GM21367 (cell line): ENCODE measurements at regions not wholly inside any gene's neighbourhood (a gene's known extent, or its start where the extent isn't known, plus 50 kb on each side); places are given as distances from the start of the nearest gene placed in this dataset.
"Not testable (repeated sequence)": the region's sequence is repeated elsewhere in the genome, so short reads cannot be mapped to it uniquely, and the experiment has no call there.

ENCODE experiments used
- ATAC-seq: cut with Tn5 transposase; IDR thresholded peaks from one replicate; pipeline ENCODE4 v1.9.1; 2021; ENCODE audit not compliant: unreplicated experiment

DNA sequence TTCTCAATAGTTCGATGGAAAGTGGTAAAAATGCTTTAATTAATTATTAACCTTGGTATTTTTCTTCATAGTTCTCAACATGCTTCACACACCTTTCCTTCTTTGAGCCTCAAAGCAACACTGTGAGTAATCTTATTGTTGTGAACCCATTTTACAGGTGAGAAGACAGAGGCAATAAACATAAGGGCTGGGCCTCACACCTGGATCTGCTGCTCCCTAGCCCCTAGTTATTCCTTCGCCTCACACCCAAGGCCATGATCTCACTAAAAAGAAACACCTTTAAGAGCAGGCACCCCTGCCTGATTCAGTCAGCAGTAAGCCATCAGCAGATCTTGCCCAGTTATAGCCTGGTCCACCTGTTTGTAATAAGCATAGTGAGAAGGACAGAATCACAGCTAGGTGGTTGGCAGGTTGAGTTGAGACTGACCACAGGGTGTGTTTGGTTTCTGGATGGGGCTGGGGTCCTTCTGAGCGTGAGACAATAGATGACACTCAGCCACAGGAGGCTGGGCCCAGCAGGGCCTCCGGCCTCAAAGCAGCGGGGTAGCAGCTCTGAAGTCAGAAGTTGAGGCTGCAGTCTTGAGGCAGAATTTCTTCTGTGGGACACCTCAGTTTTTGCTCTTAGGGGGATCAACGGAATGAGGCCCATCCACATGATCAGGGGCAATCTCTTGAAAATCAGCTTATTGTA is 203.9 kb downstream of the RHOU start:
- ATAC-seq: no peak

DNA sequence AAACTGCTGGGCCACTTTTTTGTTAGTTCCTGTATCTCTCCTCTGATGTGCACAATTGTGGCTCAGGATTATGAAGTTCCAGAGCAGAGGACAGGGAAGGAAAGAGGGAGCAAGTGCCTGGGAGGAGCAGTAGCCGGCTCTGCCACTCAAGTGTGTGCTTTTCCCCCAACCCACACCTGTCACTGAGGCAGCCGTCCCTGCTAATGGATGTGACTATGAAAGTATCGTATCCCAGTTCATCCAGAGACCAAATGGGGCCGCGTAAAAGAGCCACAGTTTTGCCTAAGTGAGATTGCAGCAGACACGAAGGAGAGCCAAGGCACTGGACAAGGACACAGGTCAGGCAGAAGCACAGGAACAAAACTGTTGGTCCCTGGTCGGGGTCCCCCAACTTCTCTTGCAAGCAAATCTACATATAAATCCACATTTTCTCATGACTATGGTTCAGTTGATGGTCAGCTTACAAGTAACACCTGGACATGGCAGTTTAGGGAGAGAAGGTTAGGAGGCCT is 204.7 kb downstream of the RHOU start:
- no peak for ATAC-seq

DNA sequence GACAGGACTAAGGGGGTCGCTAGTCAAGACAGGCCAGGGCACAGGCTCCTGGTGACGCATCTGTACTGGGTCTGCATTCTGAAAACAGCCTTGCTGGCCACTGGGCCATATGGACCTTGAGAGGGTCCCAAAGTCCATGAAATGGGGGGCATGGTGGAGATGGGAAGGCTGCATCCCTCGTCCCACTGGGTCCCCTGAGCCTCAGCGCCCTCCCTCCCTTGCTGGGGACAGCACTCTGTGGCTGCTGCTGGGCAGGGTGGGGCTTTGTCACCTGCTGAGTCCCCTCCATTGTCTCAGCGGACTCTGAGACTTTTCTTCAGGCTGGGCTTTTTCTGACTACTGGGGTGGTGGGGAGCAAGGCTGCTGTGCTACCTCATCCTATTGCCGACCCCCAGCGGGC is 205.2 kb downstream of the RHOU start:
- no peak for ATAC-seq

DNA sequence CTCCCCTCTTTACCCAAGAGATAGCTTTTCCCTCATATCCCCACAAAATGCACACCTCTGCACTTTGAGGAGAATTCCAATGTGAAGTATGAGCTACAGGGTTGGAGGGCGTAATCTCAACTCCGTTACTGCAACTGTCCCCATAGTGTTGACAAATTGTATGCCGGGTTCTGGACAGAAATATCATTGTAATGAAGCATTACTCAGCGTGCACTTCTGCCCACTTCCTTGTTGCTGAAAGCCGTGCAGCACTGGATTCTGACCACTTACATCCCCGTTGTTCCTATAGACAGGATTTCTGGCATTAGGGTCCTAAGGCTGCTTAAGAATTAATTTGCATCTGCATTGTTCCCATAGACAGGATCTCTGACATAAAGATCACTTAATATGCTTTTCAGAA is 205.6 kb downstream of the RHOU start:
- ATAC-seq: no peak

DNA sequence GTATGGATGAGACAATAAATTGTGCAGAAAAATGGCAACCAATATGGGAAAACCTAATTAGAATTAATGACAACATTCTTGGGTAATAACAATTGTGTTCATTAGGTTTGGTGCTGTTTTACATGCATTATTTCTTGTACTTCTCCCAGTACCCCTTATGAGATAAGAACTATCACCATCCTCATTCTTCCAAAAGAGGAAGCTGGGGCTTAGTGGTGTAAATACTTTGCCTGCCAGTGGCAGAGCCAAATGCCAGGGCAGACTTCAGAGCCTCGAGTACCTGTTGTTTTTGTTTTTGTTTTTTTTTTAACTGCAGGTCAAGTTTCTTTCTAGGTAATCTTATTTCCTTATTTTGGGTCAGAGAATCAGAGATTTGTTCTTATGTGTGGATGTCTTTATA is 206.4 kb downstream of the RHOU start:
- no peak for ATAC-seq

DNA sequence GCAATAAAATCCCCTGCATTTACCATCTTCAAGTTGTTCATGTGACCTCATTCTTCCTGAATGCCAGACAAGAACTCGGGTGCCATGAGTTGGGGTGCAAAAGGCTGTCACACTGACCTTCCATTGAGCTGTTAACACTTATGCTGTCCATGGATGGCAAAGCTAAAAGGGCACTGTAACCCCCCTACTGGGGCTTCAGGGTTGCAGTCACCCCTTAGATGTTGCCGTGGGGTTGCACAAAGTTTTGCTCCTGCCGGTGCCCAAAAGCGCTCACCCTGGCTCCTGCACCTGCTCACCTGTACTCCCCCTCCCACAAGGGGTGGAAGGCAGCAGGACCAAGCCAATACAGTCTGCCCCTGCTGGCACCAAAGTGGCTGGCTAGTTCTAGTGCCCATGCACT is 208.2 kb downstream of the RHOU start:
- no peak for ATAC-seq

DNA sequence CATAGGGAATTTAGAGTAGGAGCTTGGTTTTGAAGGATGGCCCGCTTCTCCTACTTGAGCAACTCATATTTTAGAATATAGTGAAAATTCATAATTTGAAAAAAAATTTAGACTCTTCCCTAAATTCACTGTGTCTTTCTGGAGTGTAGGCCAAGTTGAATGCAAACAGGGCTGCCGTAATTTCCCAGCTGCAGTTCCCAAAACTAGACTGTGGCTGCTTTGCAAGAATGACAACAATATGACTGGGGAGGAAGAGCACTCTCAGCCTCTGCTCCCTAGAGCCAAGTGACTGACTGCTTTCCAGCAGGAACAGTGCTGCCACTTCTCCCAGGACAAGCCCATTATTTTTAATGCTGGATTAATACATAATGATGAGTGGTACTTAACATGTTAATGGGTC is 209.0 kb downstream of the RHOU start:
- ATAC-seq: no peak

DNA sequence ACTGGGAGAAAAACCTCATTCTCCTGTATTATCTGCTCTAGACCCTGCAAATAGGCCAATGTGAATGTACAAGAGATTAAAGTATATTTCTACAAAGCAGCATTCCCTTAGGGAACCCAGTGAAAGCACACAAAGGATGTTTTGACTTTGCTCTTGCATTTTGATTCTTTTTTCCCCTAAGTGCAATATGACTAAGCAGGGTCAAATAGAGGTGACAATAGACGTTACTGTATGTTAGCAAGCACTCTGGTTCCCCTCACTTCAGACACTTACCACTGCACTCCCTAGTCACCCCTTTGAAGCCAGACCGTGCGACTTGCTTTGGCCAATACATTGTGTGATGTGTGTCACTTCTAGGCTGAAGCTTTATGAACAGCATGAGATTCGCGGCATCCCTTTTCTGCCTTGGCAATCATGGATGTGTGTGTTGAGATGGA is 209.7 kb downstream of the RHOU start:
- no peak for ATAC-seq

DNA sequence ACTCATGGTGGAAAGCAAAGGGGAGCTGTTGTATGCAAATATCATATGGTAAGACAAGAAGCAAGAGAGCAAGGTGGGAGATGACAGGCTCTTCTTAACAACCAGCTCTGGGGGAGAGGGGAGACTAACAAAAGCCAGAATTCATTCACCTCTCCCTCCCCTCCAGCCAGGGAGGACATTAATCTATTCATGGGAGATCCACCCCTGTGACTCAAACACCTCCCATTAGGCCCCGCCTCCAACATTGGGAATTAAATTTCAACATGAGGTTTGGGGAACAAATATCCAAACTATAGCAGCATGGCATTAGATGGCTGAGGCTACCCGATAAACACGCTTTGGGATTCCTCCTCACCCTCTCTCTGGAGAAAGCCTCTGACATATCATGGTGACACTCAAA is 210.6 kb downstream of the RHOU start:
- no peak for ATAC-seq

DNA sequence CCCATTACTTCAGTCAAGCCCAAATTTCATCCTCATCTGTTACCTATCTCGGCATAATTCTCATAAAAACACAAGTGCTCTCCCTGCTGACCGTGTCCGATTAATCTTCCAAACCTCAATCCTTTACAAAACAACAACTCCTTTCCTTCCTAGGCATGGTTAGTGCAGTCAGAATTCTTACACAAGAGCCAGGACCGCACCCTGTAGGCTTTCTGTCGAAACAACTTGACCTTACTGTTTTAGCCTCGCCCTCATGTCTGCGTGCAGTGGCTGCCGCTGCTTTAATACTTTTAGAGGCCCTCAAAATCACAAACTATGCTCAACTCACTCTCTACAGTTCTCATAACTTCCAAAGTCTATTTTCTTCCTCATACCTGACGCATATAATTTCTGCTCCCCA is 214.3 kb downstream of the RHOU start:
- not testable (repeated sequence) for ATAC-seq

DNA sequence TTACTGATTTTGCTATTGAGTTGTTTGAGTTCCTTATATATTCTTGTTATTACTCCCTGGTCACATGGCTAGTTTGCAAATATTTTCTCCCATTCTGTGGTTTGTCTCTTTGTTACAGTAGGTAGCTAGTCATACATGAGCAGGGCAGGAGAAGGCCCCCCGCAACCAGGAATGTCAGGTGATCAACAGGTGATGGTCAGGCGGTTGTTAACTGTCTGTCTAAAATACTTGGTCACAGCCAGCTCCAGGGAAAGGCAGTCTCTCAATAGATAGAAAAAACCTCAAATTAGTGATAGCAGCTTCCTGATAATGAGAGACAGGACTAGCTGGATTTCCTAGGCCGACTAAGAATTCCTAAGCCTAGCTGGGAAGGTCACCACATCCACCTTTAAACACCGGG is 217.9 kb downstream of the RHOU start:
- no peak for ATAC-seq

DNA sequence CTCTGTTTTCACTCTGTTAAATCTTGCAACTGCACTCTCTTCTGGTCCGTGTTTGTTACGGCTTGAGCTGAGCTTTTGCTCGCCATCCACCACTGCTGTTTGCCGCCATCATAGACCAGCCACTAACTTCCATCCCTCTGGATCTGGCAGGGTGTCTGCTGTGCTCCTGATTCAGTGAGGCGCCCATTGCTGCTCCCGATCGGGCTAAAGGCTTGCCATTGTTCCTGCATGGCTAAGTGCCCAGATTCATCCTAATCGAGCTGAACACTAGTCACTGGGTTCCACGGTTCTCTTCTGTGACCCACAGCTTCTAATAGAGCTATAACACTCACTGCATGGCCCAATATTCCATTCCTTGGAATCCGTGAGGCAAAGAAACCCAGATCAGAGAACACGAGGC is 218.5 kb downstream of the RHOU start:
- not testable (repeated sequence) for ATAC-seq

DNA sequence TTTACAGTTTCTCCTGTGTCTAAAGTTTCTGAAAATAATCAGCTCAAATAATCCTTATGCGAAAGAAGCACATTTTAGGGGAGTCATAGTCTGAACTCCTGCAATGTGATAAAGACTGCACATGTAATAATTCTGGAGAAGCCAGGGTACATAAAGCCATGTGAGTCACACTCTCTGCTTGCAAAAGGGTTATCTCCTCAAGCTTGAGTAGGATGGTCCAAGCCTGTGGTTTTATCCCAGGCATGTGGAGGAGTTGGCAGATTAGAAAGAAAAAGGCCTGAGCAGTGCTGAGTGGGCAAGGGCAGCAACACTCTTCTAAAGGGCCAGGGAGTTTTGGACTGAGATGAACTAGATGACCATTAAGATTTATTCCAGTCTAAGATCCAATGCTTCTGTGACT is 220.4 kb downstream of the RHOU start:
- no peak for ATAC-seq

DNA sequence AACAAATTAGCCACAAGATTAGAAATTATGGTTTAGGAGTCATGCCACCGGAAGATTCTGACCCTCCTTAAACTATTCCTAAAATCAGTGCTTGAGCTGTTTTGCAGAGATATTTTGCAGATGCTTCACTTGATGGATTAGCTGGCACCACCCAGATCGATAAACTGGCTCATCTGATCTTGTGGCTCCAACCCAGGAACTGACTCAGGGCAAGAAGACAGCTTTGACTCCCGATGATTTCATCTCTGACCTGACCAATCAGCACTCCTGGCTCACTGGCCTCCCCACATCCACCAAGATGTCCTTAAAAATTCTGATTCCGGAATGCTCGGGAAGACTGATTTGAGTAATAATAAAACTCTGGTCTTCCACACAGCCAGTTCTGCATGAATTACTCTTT is 221.6 kb downstream of the RHOU start:
- ATAC-seq: no peak

DNA sequence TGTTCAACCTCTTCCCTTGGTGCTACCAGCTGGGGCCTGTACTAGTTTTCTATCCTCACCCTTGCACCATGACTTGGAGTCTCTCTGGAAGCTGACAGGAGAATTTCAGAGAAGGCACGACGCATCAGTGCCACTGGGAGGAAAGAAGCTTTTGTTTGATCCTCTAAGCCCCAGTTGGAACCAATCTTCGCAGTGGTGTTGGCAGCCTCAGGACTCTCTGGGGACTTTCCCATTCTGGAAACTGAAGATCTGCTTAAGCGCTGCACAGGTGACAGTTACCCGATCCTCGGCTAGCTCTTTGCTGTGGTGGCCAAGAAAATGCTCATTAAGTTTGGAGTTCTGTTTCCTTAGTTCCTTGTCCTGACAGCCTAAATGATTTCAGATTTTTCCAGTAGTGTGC is 222.3 kb downstream of the RHOU start:
- no peak for ATAC-seq

DNA sequence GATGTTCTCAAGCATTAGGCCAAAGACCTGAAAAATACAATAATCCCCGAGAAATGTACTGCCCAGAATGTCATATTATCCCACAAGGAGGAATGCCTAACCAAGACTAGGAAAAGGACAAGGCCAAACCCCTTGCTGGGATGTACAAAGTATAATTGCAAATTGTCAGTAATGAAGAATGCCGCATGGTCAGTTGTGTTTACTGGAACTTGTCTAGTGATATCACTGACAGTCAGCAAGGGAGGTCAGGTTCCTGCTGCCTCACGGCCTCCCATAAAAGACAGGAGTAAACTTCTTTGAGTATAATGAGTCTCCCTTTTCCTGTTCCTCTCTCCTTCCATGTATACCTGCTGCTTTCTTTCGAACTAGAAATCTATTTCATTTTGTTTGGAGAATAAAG is 222.8 kb downstream of the RHOU start:
- ATAC-seq: no peak

DNA sequence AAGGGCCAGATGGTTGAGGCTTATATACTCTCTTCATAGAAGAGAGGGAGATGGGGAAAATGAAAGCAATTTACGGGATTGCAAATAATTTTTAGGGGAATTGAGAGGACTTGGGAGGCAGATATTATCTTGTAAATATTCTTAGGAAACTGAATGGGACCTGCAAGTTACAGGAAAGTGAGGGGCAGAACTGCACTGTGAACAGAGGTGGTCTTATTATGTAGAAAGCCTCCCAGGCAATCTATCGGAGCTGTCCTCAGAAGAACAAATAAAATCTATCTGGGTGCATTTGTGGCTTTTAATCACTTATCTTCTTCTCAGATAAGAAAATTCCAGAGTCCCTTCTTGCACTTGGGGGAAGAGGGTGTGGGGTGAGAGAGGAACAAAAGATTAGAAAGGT is 223.5 kb downstream of the RHOU start:
- no peak for ATAC-seq

DNA sequence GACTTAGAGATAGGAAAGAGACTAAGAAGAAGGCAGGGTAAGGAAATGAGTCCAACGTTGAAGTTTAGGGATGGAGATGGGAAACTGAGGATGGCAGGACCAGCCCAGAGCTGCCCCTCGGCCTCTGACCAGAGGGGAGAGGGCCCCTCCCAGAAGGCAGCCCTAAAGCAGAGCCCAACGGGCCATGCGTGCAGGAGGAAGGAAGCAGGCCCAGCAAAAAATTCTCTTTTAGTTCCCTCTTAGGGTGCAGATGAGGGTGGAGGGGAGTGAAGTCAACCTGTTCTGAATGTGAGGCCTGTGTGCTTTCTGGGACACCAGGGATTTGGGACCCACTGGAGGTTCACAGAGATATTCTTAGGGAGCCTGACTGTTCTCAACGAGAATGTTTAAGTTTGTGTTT is 225.4 kb downstream of the RHOU start:
- ATAC-seq: no peak

DNA sequence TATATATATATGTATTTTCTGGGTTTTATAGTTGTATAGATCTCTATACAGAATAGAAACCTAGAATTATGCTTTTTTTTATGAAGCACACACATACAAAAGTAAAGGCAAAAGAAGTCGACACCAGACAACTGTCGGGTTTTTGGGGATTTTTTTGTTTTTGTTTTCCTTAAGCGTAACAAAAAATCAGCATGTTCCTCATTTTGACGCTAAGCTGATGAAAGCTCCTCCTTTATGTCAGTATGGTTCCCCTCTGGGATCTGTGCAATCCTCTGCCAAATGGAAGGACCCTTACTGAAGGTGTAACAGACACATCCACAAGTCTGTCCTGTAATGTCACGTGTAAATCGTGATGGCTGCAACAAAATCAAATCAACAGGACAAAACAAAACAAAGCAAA is 226.2 kb downstream of the RHOU start:
- ATAC-seq: no peak

DNA sequence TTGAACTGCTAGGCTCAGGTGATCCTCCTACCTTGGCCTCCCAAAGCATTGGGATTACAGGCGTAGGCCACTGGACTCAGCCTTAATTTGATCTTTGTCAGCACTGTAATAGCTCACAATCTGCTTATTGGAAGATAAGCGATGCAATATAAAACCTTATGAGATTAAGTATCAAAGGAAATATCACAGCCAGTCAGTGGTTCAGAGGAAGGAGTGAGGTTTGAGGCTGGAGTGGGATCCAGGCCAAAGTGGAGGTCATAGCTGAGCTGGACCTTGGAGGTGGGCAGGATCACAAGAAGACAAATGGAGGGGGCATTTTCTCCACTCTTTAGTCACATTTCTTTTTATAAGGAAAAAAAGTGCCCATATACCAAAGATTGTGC is 228.5 kb downstream of the RHOU start:
- no peak for ATAC-seq

DNA sequence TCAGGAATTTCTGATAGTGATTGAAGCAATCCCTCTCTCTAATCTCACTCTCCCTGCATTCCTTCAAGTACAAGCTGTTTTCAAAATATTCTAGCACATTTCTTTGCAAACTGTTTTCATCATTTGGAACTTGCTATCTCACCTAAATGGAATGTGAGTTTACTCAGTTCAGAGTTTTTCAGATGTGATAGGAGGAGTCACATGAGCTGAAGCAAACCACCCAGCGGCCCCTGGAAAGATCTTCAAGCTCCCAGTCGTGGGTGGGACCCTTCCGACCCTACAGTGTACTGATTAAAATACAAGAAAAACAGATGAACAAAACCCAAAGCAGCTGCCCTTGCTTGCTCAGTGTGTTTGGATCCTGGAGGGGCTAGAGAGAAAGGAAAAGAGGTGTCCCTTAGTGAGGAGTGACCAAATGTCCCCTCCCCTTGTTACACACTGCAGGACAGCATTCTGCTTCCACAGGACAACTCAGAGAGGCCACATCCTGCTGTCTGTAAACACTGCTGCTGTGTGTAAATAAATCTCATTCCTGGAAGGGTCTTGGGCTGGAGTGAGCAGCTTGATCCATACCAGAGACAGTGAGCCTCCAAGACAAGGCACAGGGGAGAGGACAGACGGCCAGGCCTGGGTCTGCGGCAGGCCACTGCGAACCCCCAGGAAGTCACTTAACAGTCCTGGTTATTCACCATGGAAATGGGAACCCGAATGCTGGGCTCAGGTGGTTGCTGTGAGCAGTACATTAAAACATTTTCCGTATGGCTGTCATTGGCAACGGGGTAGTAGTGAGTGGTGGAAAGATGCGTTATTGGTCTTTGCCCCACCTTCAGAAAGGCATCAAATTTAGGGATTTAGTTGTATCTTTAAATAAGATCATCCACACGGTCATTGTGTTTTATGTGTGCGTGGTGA is 229.2 kb downstream of the RHOU start:
- no peak for ATAC-seq

DNA sequence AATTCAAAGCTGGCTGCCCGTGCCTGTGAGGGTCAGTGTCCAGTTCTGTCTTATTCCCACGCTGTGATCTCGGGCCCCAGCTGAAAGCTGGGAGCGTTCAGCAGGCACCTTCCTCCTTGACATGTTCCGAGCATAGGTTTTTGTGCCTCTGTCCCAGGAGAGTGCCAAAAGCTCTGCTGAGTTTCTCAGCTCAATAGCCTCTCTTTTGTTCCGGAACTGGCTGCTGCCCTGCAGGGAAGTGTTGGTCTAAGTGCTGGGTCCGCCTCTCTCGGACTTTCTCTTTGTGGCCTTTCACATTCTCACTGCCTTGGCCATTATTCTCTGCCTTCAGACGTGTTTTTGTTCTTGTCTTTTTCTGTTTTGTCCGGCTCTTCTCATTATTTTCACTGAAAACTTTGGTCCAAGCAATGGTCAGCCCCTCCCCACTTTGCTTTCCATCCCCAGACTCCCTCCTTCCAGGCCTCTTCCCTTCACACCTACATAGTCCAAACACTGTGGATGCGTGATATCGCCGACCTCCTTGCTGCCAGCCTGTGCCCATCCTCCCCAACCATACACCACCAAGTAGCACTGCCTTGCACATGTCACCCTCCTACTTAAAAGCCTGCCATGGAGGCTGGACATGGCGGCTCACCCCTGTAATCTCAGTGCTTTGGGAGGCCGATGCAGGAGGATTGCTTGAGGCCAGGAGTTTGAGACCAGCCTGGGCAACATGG is 233.8 kb downstream of the RHOU start:
- ATAC-seq: no peak
